T-helper 2 cell treated with Interferon-gamma antibody and Interleukin-4, amounts not matched to agents 100 ng/mL and 5 ng/mL, for 36 hours (primary cell): ENCODE measurements at regions not wholly inside any gene's neighbourhood (a gene's known extent, or its start where the extent isn't known, plus 50 kb on each side); places are given as distances from the start of the nearest gene placed in this dataset.
"Not testable (repeated sequence)": the region's sequence is repeated elsewhere in the genome, so short reads cannot be mapped to it uniquely, and the experiment has no call there.

Experiments used
- intact Hi-C: fragments of 100-400 bp; cut with micrococcal nuclease; formaldehyde crosslinking; loops from one replicate; pipeline ENCODE4 v1.15.1; 2023

DNA sequence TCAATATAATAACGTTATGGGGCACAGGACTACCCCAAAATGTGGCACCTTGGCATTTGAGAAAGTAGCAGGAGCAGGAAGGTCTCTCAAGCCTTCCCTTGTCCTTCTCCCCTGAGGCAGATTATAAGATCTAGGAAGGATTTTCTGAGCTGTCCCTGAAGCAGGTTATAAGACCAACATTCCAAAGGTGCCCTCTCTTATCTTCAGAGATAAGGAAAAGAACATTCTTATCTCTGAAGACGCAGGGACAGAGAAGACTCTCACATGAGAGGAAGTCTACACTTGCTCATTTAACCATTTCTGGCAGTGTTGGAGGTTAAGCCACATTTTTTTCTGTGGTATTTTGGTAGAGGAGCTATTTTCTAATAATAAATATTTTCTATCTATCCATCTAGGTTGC is 437.9 kb upstream of the MAOA start:
- intact Hi-C loops, result no loop called here

DNA sequence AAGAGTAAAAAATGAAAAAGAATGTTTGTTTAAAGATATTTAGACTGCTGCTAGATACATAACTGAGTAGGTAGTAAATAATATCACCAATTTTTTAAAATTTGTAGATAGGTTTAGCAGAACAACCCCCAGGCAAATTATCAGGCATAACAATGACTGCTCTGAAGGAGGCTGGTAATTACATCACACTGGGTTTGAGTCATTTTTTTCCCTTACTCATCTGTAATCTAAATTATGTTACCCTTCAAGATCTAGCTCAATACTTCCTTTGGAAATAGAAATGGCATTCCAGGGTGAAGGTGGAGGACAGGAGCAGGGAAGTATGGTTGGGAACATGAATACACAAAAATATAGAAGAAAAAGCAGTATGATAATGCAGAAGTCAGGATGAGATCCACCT is 431.6 kb upstream of the MAOA start:
- intact Hi-C loops, result no loop called here

DNA sequence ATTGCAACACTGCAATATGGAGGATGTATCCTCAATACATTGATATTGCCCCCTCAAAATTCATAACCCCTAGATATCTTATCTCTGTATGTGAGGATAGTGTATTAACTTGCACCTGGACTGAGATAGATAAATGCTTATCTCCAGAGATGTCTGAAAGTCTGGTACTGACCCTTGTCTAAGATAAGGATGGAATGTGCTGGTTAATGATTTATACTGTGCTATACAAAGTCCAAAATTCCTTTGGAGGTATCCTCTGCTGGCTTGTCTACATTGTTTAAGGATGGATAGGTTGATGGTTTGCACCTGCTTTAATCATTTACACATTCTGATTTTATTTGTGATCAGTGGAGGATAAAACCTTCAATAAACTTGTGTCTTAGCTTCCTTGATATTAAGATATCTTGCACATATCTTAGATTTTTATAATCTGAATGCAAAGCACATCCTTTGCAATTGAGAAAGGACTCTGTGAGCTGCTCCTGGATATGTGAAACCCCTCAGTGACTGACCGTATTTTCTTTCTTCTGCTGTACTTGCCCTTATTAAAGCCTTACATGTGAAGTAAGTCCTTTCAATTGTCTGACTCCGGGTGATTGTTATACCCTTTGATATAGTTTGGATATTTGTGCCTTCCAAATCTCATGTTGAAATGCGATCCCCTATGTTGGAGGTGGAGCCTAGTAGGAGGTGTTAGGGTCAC is 430.3 kb upstream of the MAOA start:
- intact Hi-C loops, result no loop called here

DNA sequence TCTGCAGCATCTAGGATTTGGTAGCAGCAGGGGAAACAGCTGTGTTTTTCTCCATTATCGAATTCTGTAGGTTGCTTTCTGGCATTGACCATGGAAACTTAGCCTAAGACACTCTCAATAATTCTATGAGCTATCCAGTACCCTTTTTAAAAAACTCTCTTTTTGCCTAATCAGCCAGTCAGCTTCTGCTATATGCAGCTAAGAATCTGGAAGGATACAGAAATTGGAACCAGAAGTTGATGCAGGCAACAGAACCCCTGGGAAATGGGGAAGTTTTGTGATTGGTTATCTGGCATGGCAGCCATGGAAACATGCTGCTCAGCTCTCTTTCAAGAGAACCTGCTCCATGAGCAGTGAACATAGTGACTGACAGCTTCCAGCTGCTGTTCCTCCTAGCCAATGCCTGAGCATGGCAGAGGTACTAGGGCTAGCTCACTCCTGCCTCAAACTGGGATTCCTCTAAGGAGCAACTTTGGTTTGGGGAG is 417.6 kb upstream of the MAOA start:
- intact Hi-C loops, result no loop called here

DNA sequence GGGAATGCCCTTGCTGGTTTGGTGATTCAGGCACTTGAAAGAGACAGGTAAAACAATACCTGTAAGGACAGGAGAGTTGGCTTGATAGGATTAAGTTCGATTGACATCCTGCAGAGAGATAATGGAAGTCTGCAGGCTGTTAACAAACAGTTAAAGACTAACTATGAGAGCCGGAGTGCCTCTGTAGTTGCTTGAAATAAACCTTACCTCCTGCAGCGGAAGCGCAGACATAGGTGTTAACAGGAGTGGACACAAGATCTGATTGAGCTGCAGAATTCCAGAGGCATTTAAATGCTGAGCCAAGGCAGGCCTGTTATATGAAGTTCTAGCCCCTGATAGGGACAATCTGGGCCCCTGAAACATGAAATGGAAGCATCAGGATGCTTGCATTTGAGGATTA is 416.7 kb upstream of the MAOA start:
- intact Hi-C loops, result no loop called here

DNA sequence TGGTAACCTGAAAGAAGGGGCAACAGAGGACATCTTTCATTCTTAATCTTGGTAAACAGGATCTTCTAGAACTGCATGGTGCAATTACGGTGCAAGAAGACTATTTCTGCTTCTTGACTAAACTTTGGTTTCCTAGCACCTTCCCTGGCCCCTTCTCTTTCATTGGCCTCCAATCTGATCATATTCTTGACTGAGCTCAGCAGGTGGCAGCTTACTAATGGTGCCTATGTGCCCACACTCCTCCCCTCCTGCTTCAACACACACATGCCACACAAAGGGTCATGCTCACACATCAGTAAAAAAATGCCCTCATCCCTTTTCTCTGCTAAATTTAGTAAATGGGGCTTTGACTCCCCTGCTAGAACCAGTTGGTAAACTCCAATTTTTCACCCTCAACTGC is 400.5 kb upstream of the MAOA start:
- intact Hi-C loops, result no loop called here

DNA sequence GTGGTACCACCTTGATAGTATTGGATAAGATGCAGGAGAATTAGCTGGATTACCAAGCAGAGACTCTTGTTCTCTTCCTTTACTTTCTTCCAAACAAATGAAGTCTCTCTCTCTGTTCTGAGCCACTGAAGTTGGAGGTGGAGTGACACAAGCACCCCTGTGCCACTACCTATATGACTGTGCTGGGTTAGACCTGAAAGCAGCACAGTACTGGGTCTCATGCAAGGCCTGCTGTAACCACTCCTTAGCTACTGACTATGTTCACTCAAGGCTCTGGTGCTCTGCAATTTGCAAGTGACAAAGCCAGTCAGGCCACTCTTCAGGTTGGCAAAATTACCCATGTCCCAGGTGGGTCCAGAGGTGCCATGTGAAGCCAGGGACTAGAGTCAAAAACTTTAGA is 389.6 kb upstream of the MAOA start:
- intact Hi-C loops, result no loop called here

DNA sequence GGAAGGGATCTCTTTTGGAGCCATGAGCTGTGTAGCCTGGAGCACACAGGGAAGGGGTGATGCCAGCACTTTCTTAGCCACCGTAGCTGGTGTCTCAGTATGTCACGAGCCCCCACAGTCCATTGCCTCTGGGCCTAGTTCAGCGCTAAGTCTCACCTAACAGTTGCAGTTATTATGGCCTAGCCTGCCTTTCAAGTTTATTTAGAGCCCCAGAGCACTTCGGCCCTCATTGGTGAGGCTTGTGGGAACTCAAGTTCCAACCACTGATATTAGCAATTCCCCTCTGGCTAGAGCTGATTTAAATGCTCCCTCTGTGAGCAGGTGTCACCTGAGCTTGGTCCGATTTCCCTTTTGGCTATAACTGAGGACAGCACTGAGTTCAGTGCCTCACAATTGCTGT is 388.4 kb upstream of the MAOA start:
- intact Hi-C loops, result no loop called here

DNA sequence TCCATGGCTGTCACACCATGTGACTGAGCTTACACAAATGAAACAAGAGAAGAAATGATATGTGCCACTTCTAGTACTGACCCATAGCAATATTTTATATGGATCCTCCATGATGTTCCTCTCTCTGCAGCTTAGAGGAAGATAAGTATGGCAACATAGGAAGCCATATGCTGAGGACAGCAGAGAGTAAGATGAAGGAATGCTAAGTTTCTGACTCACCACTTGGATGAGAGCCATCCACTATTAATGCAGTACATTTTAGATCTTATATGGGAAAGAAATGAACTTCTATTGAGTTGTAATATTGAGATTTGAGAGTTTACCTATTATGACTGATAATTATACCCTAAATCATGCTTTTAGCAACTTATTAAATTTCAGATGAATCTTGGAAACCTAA is 386.9 kb upstream of the MAOA start:
- intact Hi-C loops, result no loop called here

DNA sequence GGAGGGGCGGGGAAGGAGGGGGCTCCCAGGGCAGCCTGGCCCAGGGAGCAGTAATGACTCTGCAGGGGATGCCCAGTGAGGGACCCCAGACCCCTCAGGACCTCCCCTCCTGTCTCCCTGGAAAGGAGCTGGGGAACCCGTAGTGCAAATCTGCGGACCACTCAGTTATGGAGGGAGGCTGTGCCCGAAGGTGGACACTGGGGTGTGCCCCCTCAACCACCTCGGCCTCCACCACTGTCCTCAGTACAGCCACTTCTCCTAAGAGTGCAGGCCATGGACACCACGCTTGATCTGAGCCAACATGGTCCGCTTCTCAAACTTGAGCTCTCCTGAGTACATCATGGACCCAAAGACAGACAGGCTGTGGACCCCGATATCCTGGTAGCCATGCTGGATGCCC is 378.2 kb upstream of the MAOA start:
- intact Hi-C loops, result no loop called here

DNA sequence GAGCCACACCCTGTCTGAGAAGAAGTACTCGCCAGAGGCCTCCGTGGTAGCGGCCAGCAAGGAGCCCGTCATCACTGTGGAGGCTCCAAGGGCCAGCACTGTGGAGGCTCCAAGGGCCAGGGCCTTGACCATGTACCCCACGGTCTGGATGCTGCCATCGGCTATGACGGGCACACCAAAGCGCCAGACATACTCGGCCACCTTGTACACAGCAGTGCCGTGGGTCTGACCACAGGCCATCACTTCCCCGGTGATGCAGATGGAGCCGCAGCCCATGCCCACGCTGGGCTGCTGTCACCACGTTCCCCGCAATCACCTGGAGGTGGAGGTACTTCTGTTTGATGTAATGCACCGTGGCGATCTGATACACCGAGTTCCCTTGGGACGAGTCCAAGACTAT is 377.7 kb upstream of the MAOA start:
- intact Hi-C loops, result no loop called here

DNA sequence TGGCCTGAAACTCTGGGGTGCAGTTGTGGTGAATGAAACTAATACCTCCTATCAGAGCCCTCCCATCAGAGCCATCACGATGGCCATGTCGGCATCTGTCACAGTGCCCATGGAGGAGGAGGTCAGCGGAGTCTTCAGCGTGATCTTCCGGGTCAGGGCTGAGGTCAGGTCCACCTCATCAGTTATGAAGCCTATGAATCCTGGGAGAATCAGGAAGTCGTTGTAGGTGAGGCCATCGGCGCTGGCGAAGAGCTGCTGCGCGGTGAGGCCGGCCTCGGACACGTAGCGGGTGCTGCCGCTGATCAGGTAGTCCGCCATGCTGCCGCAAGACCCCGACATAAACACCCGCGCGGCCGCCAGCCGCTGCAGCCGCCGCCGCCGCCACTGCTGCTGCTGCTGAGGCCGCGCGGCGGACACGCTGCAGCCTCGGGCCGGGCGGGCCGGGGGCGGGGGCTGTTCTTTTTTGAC is 376.7 kb upstream of the MAOA start:
- intact Hi-C loops, result no loop called here

DNA sequence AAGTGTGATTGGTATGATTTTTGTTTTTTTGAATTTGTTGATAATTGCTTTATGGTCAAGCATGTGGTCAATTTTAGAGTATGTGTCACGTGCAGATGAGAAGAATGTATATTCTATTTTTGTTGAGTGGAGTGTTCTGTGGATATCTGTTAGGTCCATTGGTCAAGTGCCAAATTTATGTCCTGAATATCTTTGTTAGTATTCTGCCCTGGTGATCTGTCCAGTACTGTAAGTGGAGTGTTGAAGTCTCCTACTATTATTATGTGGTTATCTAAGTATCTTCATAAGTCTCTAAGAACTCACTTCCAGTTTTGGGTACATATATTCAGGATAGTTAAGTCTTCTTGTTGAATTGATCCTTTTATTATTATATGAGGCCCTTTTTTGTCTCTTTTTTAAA is 372.9 kb upstream of the MAOA start:
- intact Hi-C loops, result no loop called here

DNA sequence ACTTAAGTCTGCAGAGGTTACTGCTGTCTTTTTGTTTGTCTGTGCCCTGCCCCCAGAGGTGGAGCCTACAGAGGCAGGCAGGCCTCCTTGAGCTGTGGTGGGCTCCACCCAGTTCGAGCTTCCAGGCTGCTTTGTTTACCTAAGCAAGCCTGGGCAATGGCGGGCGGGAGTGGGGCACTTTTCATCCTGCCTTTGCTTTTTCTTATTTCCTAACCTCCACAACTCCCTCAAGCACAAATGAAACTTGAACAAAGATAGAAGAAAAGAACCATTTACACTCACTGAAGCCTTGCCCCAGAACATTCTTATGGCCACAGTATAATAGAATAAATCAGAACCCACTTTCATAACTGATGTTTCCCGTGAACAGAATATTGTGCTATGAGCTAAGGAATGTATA is 344.5 kb upstream of the MAOA start:
- intact Hi-C loops, result not testable (repeated sequence)

DNA sequence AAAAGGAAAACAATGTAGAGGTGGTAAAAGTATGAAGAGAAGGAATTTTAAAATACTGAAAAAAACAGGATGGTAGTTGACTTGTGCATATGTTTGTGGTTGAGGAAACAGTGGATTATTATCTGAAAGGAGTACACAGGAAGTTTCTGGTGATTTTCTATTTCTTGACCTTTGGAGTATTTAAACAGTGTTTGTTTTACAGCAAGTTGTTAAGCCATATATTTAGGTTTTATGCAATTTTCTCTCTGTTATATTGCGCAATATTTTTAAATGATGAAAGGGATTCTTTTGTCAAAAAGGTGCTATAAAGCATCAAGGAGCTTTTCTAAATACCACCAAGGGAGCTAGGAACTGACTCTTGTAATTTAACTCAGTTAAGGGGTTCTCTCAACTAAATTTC is 343.1 kb upstream of the MAOA start:
- intact Hi-C loops, result no loop called here

DNA sequence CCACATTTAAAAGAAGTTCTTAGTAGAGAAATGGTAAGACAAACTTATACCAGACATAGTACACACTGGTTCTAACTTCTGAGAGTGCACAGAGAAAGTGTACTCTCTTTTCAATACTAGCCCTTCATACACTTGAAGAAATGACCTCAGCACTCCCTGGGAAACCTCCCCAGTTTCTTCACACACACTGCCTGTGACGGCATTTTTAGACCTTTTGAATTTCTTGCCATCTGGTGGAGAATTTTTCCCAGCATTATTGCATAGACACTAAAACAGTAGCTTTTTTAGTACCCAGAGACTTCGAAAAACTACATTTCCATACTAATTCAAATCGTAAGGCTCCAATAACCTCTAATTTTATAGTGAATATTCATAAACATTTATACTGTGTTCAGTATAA is 341.6 kb upstream of the MAOA start:
- intact Hi-C loops, result no loop called here

DNA sequence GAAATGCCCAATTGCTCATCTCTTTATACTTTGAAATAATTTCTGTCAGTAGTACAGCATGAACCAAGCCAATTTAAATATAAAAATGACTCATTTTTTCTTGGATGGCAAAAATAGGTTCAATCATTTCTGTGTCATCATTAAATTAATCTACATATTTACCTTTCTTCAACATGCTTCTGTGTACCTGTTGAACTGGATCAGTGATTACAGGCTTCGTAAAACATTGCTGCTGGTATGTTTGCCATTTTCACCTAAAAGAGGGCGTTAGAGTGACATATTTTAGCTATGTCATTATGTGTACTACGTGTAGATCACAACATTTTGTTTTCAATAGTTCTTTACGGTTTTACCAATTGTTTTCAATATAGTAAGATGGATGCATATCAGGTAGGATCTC is 340.5 kb upstream of the MAOA start:
- intact Hi-C loops, result no loop called here

DNA sequence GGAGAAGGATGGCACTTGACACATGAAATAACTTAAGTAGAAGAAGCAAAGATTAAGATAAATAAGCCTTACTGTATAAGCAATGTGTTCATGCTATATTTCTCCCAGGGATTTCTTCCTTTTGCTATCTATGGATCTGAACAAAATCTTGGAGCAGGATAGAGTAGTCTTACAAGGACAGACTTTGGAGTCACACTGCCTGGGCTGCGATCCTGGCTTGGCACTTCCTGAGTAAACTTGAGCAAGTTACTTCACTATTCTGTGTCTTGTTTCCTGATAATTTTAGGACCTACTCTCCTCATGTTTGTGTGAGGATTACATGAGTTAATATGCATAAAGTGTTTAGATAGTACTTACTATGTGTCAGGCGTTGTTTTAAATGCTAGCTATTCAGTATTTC is 340.0 kb upstream of the MAOA start:
- intact Hi-C loops, result no loop called here

DNA sequence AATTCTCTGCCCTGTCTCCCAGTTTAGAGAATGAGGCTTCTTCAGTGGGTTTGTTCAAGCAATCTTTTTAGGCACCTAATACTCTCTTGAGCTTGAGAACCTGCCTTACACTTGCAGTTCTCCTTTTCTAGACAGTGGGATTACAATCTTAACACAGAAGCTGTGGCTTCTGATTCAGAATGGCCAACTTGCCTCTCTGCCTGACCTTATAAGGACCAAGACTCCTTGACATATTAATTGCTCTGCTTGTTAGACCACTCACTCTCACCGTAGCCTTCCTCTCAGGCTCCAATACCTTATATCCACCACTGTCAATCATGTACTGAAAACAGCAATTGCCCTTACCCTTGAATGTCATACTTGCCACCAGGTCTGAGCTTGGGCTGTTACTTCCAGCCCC is 338.7 kb upstream of the MAOA start:
- intact Hi-C loops, result no loop called here

DNA sequence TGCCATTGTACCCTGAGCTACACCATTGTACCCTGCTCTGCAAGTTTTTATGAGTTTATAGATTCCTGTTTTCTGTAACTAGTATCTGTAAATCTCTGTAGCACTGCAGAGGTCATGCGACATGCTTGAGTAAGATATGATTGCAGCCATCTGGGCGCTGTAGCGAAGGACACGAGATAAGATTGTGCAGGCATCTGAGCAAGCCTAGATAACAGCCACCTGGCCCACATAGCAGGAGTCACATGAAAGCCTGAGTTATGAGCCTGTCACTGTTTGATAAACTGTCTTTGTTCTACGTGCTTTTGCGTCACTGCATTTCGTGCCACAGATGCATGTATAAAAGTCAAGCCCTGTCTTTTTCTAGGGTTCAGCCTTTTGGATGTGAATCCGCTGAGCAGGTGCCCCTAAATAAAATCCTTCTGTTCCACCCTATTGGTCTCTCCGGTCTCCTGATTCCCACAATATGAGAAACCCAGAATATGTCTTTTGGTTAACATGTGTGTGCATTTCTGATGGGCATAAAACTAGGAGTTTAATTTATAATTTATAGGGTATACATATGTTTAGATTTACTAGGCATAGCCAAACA is 327.6 kb upstream of the MAOA start:
- intact Hi-C loops, result no loop called here

DNA sequence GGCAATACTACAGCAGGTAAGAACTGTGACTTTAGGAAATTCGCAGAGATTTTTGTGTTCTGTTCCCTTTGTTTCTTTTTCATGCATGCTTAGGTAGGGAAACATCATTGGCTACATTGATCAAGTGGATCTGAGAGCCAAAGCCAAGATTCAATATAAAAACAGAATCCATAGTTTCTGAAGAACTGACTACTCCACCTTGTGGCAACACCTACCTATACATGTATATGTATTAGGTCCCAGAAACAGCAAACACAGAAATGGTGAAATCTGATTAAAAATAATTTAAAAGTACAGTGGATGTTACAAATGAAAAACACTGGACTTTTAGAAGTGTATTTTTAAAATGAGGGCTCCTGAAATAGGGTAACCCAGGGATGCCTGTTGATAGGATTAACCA is 322.6 kb upstream of the MAOA start:
- intact Hi-C loops, result loop anchor here (5.0 kb wide), 1 partner anchor 1536 kb away; no protein-coding TSS in a partner anchor

DNA sequence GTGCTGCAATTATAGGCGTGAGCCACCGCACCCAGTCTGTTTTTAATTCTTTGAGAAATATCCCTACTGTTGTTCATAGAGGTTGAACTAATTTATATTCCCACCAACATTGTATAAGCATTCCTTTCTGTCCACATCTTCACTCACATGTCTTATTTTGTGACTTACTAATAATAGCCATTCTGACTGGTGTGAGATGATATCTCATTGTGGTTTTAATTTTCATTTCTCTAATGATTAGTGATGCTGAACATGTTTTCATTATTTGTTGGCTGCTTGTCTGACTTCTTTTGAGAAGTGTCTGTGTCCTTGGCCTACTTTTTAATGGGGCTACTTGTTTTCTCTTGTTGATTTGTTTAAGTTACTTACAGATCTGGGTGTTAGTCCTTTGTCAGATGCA is 310.9 kb upstream of the MAOA start:
- intact Hi-C loops, result no loop called here

DNA sequence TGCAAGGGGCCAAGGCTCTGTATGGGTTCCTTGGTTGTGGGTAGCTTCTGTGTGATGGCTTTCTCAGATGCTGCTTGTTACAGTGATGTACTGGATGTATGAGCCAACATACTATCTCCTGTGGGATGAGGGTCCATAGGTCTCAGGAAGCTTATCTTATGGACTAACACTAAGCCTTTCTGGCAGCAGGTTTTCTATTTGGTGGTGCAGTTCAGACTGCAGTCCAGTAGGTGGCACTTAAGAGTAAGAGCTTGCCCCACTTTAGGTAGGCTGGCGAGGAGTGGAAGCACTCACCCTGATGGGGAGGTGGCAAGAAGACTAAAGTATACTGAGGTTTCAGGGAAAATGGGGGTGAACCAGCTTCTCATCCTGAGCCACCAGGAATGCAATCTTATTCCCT is 306.7 kb upstream of the MAOA start:
- intact Hi-C loops, result loop anchor here (1.0 to 2.0 kb wide), 2 partner anchors 208 to 399 kb away; no protein-coding TSS in a partner anchor
